Upper lobe of left lung (tissue), 6 donors: ENCODE measurements at regions not wholly inside any gene's neighbourhood (a gene's known extent, or its start where the extent isn't known, plus 50 kb on each side); places are given as distances from the start of the nearest gene placed in this dataset.
A peak's percentile ranks its signal among the peaks of the same experiment; 100 is the strongest.

Source experiments
- ATAC-seq, 2 donors: fragments of 200-7000 bp; cut with Tn5 transposase; one replicate each; pipeline ENCODE4 v1.9.1; 2022; ENCODE audit warnings: mild to moderate bottlenecking in 2 of 2, moderate library complexity in 2 of 2; ENCODE audit not compliant: low FRiP score in 2 of 2
- DNase-seq, 2 donors: peaks; one replicate each; pipeline ENCODE4 v3.0.0-alpha.2; 2019 to 2020
- H3K27ac ChIP-seq, 4 donors: fragments of 200-600 bp; sonication (generic); one replicate each; pipeline ENCODE4 v1.5.1; 2016 to 2019
- H3K27me3 ChIP-seq, 4 donors: fragments of 200-600 bp; sonication (generic); one replicate each; pipeline ENCODE4 v1.5.1; 2017 to 2019
- H3K36me3 ChIP-seq, 4 donors: fragments of 200-600 bp; sonication (generic); one replicate each; pipeline ENCODE4 v1.5.1; 2016 to 2019
- H3K4me1 ChIP-seq, 4 donors: fragments of 200-600 bp; sonication (generic); one replicate each; pipeline ENCODE4 v1.5.1; 2018 to 2019
- H3K4me3 ChIP-seq, 4 donors: fragments of 200-600 bp; sonication (generic); one replicate each; pipeline ENCODE4 v1.5.1; 2017 to 2019; ENCODE audit warnings: mild to moderate bottlenecking in 2 of 4, moderate library complexity in 1 of 4
- H3K9me3 ChIP-seq, 4 donors: fragments of 200-600 bp; sonication (generic); one replicate each; pipeline ENCODE4 v1.5.1; 2018 to 2019
- CTCF ChIP-seq, 6 experiments: fragments of 450-650 bp in 4 of 6; fragments of 200-600 bp in 2 of 6; sonication (generic) in 2 of 6; IDR thresholded peaks; one replicate each; pipeline ENCODE4 v1.5.1; 2016 to 2019; ENCODE audit warnings: antibody characterized with exemption in 6 of 6
- EP300 ChIP-seq, 4 donors: sonication (generic); formaldehyde crosslinking; IDR thresholded peaks; one replicate each; pipeline ENCODE4 v1.5.1; 2017; ENCODE audit warnings: antibody characterized with exemption in 4 of 4, control low read depth in 2 of 4
- POLR2A ChIP-seq, 4 donors: fragments of 450-650 bp; IDR thresholded peaks; one replicate each; pipeline ENCODE4 v1.5.1; 2016 to 2017; ENCODE audit warnings: antibody characterized with exemption in 4 of 4, mild to moderate bottlenecking in 2 of 4
- POLR2AphosphoS5 ChIP-seq, 2 donors: sonication (generic); formaldehyde crosslinking; IDR thresholded peaks; one replicate each; pipeline ENCODE4 v1.5.1; 2017; ENCODE audit warnings: antibody characterized with exemption in 2 of 2
- WGBS, 2 donors: methylation state at CpG; one replicate each; pipeline ENCODE4 v1.1.5; 2017 to 2018; 5-methylcytosine and 5-hydroxymethylcytosine counted together
- donor health status: DM: no; HTN: no; CAD: no; lungs with moderate emphysema.
- donor health status: DM: no; HTN: yes; CAD: no; lungs with severe emphysema.

GRCh38 chr12:43078976-43079375, 473.0 kb downstream of the ADAMTS20 start:
- no peaks in the 10 kb centered on the region for H3K4me1 ChIP-seq
- WGBS, 2 donors, result 63 to 64% methylated on average over 3 of the region's 3 CpGs

GRCh38 chr12:43072431-43072830, 479.6 kb downstream of the ADAMTS20 start:
- TF ChIP-seq POLR2A (IDR thresholded peaks at IDR 0.05) (no peak), POLR2AphosphoS5 (IDR thresholded peaks at IDR 0.05) (no peak), CTCF (IDR thresholded peaks at IDR 0.05) (no peak), EP300 (IDR thresholded peaks at IDR 0.05) (no peak)
- no peaks in the 10 kb centered on the region for H3K27me3 ChIP-seq
- H3K36me3 ChIP-seq, result no peaks in the 10 kb centered on the region
- no peaks in the 10 kb centered on the region for H3K4me1 ChIP-seq
- H3K4me3 ChIP-seq, result no peak overlapping the region
- DNase-seq, result no peak
- H3K9me3 ChIP-seq, result no peaks in the 10 kb centered on the region
- no peak for ATAC-seq
- 83 to 86% methylated on average over 1 of the region's 1 CpG for WGBS, 2 donors
- no peak overlapping the region for H3K27ac ChIP-seq

More at GRCh38 chr12:43078976-43079375, 473.0 kb downstream of the ADAMTS20 start:
- H3K27ac ChIP-seq, result no peak overlapping the region
- H3K4me3 ChIP-seq, result no peak overlapping the region
- ATAC-seq (no peak), DNase-seq (no peak)
- no peak for TF ChIP-seq POLR2A (IDR thresholded peaks at IDR 0.05)
- TF ChIP-seq POLR2AphosphoS5 (IDR thresholded peaks at IDR 0.05), result no peak
- TF ChIP-seq EP300 (IDR thresholded peaks at IDR 0.05), result no peak
- TF ChIP-seq CTCF (IDR thresholded peaks at IDR 0.05), result no peak
- no peaks in the 10 kb centered on the region for H3K36me3 ChIP-seq
- H3K27me3 ChIP-seq, result no peaks in the 10 kb centered on the region
- no peaks in the 10 kb centered on the region for H3K9me3 ChIP-seq

- DNase-seq (no peak), ATAC-seq (peak in 1 of 2 donors; percentile 86)
- Histone ChIP-seq H3K4me1 (no peaks in the 10 kb centered on the region), H3K27me3 (no peaks in the 10 kb centered on the region), H3K36me3 (no peaks in the 10 kb centered on the region), H3K27ac (no peak overlapping the region), H3K9me3 (no peaks in the 10 kb centered on the region), H3K4me3 (no peak overlapping the region)
- TF ChIP-seq EP300 (IDR thresholded peaks at IDR 0.05) (no peak), POLR2AphosphoS5 (IDR thresholded peaks at IDR 0.05) (no peak), CTCF (IDR thresholded peaks at IDR 0.05) (no peak), POLR2A (IDR thresholded peaks at IDR 0.05) (no peak)
- WGBS, 2 donors, result 84 to 86% methylated on average over 5 of the region's 5 CpGs
Observed at GRCh38 chr12:43069768-43070221, 480.2 kb upstream of the PRICKLE1 start.

GRCh38 chr12:43066471-43066870, 476.9 kb upstream of the PRICKLE1 start:
- H3K4me3 ChIP-seq, result no peak overlapping the region
- H3K9me3 ChIP-seq, result no peaks in the 10 kb centered on the region
- DNase-seq (no peak), ATAC-seq (no peak)
- TF ChIP-seq CTCF (IDR thresholded peaks at IDR 0.05) (no peak), EP300 (IDR thresholded peaks at IDR 0.05) (no peak), POLR2AphosphoS5 (IDR thresholded peaks at IDR 0.05) (no peak), POLR2A (IDR thresholded peaks at IDR 0.05) (no peak)
- H3K36me3 ChIP-seq, result no peaks in the 10 kb centered on the region
- H3K27me3 ChIP-seq, result no peaks in the 10 kb centered on the region
- no peak overlapping the region for H3K27ac ChIP-seq
- H3K4me1 ChIP-seq, result no peaks in the 10 kb centered on the region
- WGBS, 2 donors, result 76 to 95% methylated on average over 2 of the region's 2 CpGs

GRCh38 chr12:43063650-43064049, 474.1 kb upstream of the PRICKLE1 start:
- Histone ChIP-seq H3K9me3 (no peaks in the 10 kb centered on the region), H3K36me3 (no peaks in the 10 kb centered on the region), H3K27me3 (no peaks in the 10 kb centered on the region), H3K27ac (no peak overlapping the region), H3K4me3 (no peak overlapping the region), H3K4me1 (no peaks in the 10 kb centered on the region)
- 83 to 86% methylated on average over 3 of the region's 3 CpGs for WGBS, 2 donors
- ATAC-seq (peak in 1 of 2 donors; percentile 77), DNase-seq (no peak)
- TF ChIP-seq CTCF (IDR thresholded peaks at IDR 0.05) (no peak), EP300 (IDR thresholded peaks at IDR 0.05) (no peak), POLR2AphosphoS5 (IDR thresholded peaks at IDR 0.05) (no peak), POLR2A (IDR thresholded peaks at IDR 0.05) (no peak)
